PC-3 (cell line): ENCODE measurements at regions not wholly inside any gene's neighbourhood (a gene's known extent, or its start where the extent isn't known, plus 50 kb on each side); places are given as distances from the start of the nearest gene placed in this dataset.
"Not testable (repeated sequence)": the region's sequence is repeated elsewhere in the genome, so short reads cannot be mapped to it uniquely, and the experiment has no call there.

Experiments used
- CTCF ChIP-seq: fragments of 300-600 bp; sonication (generic); conservative IDR thresholded peaks from 2 replicates; pipeline ENCODE4 v1.5.1; 2017; ENCODE audit warnings: antibody characterized with exemption, low read depth, mild to moderate bottlenecking, low read length
- EZH2 ChIP-seq: fragments of 300-600 bp; sonication (generic); IDR thresholded peaks from one replicate; pipeline ENCODE4 v1.6.1; 2017; ENCODE audit warnings: antibody characterized with exemption, mild to moderate bottlenecking, low read length; ENCODE audit not compliant: unreplicated experiment
- EZH2phosphoT487 ChIP-seq: fragments of 300-600 bp; sonication (generic); IDR thresholded peaks from 2 replicates; pipeline ENCODE4 v1.6.1; 2018; ENCODE audit warnings: mild to moderate bottlenecking, antibody characterized with exemption, low read length, borderline replicate concordance

GRCh38 chr1:184184614-184185013, 133.1 kb downstream of the TSEN15 start:
- not testable (repeated sequence) for TF ChIP-seq CTCF, EZH2phosphoT487, EZH2
